Ureter (tissue), 1 donor: ENCODE measurements at regions not wholly inside any gene's neighbourhood (a gene's known extent, or its start where the extent isn't known, plus 50 kb on each side); places are given as distances from the start of the nearest gene placed in this dataset.
"Not testable (repeated sequence)": the region's sequence is repeated elsewhere in the genome, so short reads cannot be mapped to it uniquely, and the experiment has no call there.

Experiments
- DNase-seq: peaks from one replicate; pipeline ENCODE4 v3.0.0-alpha.2; 2020; ENCODE audit warnings: low spot score
- donor health status: DM: yes; HTN: yes; CAD: no.

DNA sequence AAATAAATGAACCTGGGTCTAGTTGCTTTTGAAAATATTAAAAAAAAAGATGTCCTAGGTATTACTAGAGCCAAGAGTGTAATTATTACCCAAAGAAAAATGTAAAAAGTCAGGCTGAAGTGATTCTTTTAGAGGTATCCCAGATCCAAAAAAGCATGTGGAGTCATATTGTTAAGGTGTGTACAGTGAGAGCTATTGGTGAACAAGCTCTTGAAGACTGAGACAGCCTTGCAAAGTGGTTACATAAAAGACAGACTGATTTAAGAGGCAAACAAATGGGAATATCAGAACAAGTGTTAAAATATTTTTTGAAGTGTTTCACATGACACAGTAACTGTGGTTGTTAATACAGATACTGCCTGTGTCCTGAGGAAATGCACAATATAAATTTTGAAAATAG lies 624.5 kb downstream of the PLOD2 start:
- DNase-seq = no peak

DNA sequence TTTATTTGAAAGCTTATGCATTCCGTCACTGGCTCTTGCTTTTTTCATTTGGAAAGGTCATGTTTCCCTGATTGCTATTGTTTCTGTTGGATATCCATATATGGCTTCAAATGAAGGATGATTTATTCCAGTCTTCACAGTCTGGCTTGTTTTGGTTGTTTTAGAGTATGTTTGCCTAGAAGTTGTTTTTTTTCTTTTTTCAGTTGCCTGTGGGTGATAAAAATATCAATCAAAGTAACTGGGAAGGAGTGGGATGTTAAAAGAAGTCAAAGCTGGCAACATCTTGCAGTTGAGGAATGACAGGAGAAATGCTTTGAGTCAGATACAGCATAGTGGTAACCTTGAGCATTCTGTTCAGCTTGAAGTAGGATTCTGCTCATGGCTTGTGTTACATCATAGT lies 610.5 kb downstream of the PLOD2 start:
- DNase-seq = no peak

DNA sequence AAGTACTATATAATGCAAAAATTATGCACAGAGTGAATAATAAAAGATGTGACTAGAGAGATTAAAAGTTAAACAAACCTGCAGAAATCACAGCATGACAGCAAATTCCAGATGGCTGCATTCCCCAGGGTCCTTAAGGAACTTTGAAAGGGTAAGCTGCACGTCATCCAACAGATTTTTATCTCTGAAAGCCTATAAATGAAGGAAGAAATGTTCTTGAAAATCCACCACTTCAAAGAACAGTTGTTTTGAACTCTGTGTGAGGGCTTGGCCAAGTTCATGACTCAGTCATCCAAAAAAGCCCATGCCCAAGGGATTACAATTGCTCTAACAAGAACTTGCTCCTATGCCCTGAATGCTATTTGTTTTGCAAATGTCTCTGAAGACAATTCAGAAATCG lies 603.6 kb downstream of the PLOD2 start:
- no peak for DNase-seq

DNA sequence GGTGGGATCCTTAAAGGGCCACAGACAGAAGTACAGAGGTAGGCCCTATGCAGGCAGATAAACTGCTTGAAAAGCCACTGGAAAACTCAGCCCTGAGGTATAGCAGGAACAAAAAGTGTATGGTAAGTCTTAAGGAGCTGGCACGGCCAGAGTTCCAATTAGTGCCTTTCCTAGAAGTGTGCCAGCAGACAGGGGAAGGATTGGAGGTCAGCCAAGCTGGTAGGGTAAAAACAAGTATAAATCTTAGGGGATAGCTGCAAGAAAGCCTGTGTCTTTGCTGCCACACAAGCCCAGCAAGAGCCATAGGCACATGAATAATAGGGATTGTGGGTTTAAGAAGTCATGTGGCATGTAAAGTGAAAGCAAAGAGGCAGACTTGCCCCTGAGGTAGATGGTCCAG lies 582.5 kb downstream of the PLOD2 start:
- no peak for DNase-seq

DNA sequence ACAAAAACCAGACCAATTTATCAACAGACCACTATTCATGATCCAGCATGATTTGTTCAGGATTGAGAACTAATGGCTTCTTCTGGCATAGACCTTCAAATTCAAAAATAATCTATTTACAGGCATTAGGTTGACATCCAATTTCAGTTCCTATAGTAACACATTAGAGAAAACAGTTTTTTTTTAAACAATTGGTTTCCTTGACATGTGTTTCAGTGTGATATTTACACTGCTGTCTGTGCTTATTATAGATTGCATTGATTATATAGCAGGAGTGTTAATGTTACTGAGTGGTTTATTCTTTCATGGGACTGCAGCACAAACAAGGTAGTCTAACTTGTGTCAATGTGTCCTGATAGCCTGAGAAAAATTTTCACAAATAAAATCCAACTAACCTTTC lies 579.3 kb downstream of the PLOD2 start:
- DNase-seq = no peak

DNA sequence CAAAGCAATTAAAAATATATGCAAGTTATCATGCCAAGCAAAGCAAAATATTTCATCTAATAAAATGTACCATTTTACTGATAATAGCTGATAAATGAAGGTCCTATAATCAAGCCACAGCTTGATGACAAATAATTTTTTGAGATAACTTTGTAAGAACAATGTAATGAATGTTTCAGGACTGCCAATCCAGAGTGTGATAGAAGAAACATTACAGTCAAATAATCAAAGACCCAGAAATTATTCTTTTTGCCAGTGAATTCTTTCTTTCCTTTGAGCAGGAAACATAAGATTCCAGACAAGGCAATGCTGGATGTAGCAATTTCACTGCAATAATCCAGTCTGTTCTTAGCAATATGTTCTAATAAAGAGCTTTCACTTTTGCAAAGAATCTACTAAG lies 556.1 kb downstream of the PLOD2 start:
- no peak for DNase-seq

DNA sequence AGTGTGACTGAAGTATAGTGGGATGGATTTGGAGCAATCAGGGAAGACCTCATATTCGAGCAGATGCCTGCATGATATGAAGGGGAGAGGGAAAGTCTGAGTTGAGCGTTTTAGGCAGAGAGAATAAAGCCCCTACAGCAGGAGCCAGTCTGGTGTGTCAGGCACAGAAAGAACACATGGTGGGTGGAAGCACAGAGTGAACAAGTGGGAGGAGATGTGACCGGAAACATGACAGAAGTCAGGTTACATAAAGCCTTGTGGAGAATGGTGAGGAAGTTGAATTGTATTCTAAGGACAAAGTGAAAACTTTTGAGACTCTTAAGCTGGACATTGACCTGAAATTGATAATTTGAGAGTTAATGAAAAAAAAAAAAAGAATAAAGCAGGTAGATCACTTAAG lies 541.0 kb downstream of the PLOD2 start:
- no peak for DNase-seq

DNA sequence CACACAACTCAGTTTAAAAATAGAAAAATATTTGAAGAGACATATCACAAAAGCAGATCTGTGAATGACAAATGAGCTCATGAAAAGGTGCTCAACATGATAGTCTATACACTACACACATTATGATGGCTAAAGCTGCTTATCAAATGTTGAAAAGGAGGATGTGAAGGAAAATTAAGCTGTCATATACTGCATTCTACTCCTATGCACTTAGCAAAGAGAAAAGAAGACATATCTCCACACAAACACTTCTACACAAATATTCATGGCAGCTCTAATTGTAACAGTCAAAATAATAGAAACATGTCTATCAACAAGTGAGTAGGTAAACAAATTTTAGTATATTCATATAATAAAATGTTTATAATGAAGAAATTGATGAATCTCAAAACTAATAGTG lies 540.5 kb downstream of the PLOD2 start:
- no peak for DNase-seq

DNA sequence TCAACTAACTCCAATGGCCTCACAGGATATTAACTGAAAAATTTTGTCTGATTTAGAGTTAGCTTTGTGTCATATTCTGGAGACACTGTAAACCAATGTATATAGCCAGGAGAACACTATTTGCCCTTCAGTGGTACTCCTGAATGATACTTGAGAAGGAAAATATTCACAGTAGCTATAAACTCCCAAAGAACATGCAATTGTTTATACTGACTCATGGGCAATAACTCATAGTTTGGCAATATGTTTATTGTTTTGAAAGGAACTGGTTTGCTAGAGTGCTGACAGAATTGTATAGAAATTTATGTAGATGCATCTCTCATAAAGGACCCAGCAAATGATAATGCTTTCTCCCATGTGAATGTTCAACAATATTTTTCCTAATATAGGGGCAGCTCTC lies 537.6 kb downstream of the PLOD2 start:
- no peak for DNase-seq

DNA sequence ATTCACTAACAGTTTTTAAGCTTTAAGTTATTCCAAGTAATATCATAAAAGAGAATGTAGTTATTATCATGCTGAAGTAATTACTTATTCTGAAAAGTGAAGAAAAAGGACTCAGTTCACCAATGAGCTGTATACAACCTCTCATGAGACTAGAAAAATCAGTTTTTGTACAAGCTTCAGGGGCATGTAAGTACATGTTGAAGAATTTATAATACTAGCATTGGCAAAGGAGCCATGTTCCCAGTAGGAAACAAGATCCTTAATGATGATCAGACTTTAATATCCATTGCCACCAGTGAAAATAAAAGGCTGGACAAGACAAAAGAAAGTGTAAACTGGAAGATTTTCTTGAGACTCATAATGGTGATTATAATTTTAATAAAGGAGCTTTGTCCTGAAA lies 532.8 kb downstream of the PLOD2 start:
- DNase-seq = no peak

DNA sequence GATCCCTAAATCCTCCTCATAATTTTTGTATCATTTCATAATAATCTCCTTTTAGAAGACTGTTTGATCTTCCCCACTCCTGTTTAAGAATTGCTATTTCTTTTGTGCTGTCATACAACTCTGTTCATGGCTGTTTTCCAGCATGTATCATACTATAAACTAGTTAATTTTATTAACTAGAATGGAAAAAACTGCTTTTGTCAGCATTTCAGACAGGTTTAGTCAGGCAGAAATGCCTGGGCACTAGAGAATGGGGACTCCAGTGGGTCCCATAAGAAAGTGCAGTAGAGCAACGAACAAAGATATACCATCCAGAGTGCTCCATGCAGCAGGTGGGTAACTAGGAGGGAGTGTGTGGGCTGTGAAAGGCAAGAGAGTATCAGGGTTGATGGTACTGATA lies 523.9 kb downstream of the PLOD2 start:
- DNase-seq = no peak

DNA sequence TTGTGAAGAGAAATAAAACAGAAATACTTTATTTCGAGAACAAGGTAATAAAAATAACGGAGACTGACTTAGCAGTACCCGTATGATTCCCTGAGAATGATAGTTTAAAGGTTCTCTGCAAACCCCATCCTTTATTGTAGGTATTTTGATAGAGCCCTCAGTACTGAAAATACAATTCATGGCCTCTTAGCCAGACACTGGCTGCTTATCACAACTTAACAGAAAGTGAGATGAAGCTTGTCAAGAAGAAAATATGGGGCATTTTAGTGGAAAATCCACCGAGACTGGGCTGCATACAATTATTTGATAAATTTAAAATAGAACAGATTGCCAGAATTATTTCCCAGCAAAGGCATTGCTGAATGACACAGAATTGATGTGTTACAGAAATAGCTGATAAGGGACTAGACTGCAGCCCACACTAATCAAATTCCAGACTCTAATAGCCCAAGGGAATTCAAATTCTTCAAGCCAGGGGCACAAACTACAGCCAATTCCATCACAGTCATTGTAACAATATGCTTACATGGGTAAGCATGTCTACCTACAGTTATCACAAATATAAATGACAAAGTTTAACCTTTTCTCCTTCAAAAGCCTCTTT lies 521.9 kb downstream of the PLOD2 start:
- no peak for DNase-seq

DNA sequence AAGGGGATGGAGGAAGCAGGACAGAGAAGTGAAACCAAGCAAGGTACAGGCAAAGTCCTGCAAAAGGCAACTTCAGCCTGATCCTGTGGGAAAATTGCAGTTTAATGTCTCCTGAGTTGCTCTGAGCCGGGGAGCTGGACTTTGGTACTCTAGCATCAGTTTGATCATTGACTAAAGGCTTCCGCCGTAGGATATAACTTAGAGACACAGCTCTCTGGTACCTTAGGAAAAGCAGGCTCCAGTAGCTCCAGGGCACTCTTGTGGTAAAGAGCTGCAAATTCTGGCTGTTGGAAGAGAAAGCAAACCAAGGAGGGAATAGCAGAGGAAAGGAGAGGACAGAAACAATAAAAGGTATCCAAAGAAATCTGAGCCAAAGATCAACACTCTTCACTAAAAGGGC lies 521.1 kb downstream of the PLOD2 start:
- DNase-seq = no peak

DNA sequence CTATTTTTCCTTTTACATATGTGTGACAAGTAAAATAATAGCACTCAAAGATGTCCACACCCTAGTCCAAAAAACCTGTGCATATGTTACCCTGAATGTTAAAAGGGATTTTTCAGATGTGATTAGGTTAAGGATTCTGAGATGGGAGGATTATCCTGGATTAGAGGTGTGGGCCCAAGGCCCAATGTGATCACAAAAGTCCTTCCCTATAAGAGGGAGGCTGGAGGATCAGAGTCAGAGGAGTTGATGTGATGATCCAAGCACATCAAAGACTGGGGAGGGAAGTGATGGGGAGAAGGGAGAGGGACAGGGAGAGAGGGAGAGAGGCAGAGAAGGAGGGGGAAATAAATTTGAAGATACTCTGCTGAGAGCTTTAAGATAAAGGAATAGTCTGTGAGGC lies 512.6 kb downstream of the PLOD2 start:
- DNase-seq = no peak

DNA sequence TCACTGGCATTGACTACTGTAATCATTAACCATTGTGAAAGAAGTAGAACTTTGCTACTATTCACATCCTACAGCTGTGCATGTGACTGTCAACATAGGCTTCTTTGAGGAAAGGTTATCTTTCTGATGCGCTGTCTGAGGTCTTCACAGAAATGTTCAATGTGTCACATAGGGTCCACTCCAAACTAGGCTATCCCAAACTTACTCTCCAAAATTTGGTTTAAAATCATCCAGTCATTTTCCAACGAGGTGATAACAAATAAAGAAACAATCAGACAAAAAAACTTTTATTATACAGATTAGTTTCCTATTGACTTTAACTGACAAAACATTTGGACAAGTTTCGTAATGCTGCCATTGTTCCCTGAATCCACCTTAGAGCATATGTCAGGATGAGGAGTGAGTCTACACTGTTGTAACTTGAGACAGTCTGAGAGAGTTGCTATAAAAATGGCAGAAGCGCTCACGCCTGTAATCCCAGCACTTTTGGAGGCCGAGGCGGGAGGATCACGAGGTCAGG lies 511.6 kb downstream of the PLOD2 start:
- DNase-seq = no peak

DNA sequence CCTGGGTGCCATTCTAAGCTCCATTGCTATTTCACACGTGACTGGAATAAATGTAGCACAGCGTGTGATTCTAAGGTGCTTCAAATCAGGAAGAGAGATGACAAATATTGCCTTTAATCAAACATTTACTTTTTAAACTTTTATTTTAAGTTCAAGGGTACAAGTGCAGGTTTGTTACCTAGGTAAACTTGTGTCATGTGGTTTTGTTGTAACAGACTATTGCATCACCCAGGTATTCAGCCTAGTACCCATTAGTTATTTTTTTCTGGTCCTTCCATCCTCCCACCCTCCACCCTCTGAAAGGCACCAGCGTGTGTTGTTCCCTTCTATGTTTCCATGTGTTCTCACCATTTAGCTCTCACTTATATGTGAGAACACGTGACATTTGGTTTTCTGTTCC lies 510.8 kb downstream of the PLOD2 start:
- DNase-seq = no peak

DNA sequence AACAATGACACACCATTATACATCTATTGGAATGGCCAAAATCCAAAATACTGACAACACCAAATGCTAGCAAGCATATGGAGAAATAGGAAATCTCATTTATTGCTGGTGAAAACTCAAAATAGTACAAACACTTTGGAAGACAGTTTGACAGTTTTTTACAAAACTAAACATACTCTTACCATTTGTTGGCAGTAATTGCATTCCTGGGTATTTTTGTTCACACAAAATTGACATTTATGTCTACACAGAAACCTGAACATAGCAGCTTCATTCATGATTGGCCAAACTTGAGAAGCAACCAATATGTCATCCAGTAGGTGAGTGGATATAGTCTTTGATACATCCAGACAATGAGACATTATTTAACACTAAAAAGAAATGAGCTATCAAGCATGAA lies 489.9 kb downstream of the PLOD2 start:
- no peak for DNase-seq

DNA sequence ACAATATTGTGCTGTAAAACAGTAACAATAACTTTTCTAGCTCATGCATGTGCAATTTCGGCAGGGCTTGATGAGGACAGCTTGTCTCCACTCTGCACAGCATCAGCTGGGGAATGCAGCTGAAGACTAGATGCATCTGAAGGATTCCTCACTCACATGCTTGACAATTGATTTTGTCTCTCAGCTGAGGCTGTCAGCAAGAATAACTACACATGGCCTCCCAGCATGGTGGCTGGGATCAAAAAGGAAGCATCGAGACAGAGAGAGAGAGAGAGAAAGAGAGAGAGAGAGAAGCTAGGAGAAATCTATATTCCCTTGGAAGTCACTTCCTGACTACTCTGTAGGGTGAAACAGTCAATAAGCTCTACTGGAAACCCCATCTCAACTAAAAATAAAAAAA lies 487.1 kb downstream of the PLOD2 start:
- no peak for DNase-seq

DNA sequence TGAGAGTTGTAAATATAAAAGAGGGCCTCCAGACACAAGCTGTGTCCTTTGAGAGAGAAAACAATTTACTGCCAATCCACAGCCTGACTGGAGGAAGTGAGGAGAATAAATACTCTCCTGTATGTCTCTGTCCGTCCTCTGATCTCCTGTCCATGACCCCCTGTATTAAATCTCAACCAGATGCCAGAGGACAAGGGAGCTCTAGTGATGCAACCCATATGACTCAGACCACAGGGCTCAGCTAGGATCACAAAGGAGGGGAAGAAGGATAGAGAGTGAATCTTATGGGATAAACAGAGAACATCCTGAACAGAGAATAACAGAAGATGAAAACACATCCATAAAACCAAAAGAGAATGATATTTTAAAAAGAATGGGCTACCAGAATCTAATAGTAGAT lies 482.6 kb downstream of the PLOD2 start:
- DNase-seq = no peak

DNA sequence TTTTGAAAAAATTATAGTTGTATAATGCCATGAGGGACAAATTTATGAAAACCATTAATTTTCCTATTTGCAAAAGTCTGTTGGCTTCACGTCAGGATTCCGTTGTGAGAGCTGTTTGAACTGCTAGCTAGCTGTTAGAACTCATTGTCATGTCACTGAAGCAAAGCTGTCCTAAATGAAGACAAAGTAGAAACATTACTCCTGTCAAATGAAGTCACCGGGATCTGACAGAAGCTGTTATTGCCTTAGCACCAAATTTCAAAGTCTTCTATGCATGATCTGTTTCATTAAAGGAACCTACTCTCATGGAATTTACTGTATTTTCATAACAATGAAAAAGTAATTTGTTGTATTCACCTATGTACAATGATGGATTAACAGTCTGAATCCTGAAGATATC lies 479.8 kb downstream of the PLOD2 start:
- no peak for DNase-seq

DNA sequence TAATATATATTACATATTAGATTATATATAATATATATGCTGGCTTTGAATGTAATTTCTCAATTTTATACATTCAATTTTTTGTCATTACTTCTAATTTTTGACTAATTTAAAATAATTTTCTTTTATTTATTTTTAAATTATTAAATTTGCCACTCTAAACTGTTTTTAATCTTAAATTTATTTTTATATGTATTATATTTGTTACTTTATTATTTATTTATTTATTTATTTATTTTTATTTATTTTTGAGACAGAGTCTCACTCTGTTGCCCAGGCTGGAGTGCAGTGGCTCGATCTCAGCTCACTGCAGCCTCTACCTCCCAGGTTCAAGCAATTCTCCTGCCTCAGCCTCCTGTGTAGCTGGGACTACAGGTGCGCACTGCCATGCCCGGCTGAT lies 473.0 kb downstream of the PLOD2 start:
- DNase-seq = not testable (repeated sequence)

DNA sequence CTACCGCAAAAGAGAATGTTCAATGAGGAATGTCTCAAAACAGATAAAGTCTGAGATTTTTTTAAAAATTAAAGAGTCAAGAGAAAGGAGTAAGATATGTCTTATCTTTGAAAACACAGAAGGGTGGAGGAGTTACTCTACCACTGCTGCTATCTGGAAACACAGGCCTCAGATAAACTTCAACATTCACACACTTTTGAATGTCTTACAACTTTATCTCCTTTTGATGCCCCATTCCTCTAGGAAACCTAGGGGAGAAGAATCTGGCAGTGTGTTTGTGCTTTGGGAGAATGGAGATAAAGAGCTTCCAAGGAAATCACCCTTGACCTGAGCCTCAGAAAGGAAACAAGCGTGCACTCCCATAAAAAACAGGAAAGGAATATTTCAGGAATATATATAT lies 468.2 kb downstream of the PLOD2 start:
- DNase-seq = no peak

DNA sequence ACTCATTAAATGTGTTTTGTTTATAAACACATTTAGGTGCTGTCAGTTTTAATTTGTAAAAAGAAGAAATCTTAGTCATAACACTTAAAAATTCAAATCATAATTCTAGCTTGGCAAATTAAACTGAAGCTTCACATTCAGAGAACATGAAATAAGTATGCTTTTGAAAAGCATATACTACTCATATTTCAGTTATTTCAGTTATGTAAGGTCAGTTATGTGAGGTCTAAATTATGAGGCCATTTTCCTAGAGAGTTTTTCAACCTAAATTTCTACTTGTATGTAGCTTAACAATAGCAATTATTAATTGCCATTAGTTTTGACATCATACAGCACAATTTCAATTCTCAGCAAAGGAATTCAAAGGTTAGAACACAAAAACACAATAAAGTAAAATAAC lies 465.0 kb downstream of the PLOD2 start:
- no peak for DNase-seq

DNA sequence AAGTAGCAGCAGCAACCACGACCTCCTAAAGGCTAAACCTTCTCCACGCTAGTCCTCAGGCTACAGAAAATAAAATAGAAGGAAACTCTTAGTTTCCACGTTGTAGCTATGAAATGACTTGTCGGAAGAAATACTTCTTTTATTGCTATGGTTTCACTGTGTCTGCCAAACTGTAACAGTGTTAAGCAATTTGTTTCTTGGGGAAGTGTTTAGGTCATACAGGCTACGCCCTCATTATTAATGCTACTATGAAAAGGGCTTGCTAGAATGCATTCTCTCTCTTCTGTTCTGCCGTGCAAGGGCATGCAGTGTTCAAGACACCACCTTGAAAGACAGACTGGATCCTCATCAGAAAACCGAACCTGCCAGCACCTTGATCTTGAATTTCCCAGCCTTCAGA lies 462.7 kb downstream of the PLOD2 start:
- no peak for DNase-seq

DNA sequence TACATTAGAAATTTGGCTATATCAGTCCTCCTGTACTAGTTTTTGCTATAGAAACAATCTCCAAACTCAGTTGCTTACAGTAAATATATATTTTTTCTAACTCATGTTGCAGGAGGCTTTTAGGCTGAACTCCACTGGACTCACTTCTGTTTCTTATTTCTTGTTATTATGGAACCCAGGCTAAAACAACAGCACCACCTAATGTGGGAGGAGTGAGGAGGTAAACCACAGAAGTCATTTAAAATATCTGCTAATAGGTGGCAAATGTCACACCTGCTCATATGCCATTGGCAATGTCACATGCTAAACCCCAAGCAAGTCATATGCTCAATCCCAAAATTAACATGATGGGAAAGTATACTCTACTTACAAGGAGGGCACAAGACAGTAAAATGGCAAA lies 462.2 kb downstream of the PLOD2 start:
- DNase-seq = no peak
